Stimulated activated CD4-positive, alpha-beta T cell treated with anti-CD3 and anti-CD28 coated beads, Interleukin-12 subunit alpha, Interleukin-12 subunit beta, amount 100 ng/mL, for 4 hours (primary cell): ENCODE measurements at regions not wholly inside any gene's neighbourhood (a gene's known extent, or its start where the extent isn't known, plus 50 kb on each side); places are given as distances from the start of the nearest gene placed in this dataset.
A peak's percentile ranks its signal among the peaks of the same experiment; 100 is the strongest.
"Not testable (repeated sequence)": the region's sequence is repeated elsewhere in the genome, so short reads cannot be mapped to it uniquely, and the experiment has no call there.

ENCODE experiments used
- DNase-seq: peaks from one replicate; pipeline ENCODE4 v3.0.0-alpha.2; 2020

GRCh38 chr12:116687888-116688287, 50.0 kb downstream of the SPRING1 start:
- DNase-seq, result peak; percentile 29

DNA sequence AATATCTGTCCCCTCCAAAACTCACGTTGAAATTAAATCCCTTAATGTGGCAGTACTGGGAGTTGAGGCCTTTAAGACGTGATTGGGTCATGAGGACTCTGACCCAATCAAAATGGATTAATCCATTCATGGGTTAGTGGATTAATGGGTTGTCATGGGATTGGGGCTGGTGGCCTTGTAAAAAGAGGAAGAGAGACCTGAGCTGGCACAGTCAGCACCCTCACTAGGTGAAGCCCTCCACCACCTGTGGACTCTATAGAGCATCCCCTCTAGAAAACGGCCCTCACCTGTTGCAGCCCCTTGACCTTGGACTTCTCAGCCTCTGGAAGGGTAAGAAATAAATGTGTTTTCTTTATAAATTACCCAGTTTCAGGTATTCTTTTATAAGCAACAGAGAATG, 53.0 kb downstream of the SPRING1 start:
- no peak for DNase-seq

GRCh38 chr12:116677202-116677661, 60.6 kb downstream of the SPRING1 start:
- no peak for DNase-seq

GRCh38 chr12:116675339-116676107, 62.3 kb downstream of the SPRING1 start:
- DNase-seq, result no peak

DNA sequence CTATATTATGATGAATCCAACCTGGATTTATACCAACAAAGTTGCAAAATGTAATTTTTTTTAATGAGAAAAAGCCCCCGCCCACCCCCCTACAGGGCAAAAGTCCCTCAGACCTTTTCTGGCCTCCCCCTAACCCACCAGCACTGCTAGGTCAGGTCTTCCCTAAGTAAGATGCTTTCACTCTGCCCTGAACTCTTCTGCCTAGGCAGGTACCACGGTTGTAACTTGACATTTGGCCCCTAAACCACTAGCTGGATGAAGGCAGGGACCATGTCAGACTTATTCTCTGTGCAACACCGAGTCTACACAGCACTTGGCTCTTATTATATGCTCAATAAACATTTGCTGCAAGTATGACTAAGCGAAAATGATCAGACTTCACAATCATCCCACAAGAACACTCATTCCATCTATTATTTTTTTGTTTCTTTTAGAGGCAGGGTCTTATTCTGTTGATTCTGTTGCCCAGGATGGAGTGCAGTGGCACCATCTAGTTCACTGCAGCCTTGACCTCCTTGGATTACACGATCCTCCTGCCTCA, 63.2 kb downstream of the SPRING1 start:
- no peak for DNase-seq

DNA sequence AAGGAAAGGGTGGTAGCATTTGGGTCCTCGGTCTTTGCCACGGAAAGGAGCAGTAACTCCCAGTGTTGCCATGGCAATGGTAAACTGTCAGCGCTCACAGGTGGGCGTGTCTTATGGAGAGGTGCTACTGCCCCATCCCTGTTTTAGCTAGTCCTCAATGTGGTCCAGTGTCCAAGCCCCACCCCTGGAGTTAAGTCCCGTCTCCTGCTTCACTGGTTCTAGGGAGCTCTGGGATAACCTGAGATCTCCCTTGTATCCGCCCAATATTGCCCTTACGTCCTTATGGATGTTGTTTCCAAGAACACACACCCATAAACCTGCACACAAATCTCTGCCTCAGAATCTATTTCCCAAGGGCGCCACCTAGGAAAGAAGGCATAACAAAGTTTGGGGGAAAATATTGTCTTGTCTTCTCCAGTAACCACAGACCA, 64.2 kb downstream of the SPRING1 start:
- no peak for DNase-seq

DNA sequence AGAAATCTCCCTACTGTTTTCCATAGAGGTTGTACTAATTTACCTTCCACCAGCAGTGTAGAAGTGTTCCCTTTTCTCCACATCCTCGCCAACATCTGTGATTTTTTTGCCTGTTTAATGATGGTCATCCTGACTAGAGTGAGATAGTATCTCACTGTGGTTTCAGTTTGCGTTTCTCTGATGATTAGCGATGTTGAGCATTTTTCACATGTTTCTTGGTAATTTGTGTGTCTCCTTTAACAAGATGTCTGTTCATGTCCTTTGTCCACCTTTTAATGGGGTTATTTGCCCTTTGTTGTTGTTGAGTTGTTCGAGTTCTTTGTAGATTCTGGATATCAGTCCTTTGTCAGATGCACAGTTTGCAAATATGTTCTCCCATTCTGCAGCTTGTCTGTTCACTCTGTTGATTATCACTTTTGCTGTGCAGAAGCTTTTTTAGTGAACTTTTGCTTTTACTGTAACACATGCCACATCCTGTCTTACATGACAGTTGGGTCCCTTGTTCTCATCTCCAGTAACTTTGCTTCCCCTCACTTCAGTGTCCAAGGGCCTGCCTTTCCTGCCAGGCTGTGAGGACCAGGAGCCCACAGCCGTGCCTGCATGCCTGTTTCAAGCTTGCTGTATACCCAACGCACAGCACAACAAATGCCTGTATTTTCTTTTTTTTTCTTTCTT, 64.9 kb downstream of the SPRING1 start:
- DNase-seq, result no peak

GRCh38 chr12:116672010-116672409, 65.9 kb downstream of the SPRING1 start:
- DNase-seq, result no peak

DNA sequence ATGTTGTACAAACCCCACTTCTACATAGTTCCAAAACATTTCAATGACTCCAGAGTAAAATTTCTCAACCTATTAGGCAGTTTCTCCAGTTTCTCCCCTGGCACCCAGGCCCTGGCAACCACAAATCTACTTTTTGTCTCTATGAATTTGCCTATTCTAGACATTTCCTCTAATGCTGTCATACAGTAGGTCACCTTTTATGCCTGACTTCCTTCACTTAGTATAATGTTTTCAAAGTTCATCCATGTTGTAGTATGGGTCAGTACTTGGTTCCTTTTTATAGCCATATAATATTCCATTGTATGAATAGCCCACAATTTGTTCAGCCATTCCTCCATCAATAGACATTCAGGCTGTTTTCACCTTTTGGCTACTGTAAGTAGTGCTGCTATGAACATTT, 67.0 kb downstream of the SPRING1 start:
- DNase-seq, result no peak

GRCh38 chr12:116667752-116668151, 70.1 kb downstream of the SPRING1 start:
- no peak for DNase-seq

- DNase-seq, result not testable (repeated sequence)
These were observed 71.0 kb downstream of the SPRING1 start for GRCh38 chr12:116666829-116667228.

- no peak for DNase-seq
These were observed 71.6 kb downstream of the SPRING1 start for GRCh38 chr12:116666305-116666673.

GRCh38 chr12:116665666-116666304, 72.1 kb downstream of the SPRING1 start:
- no peak for DNase-seq

GRCh38 chr12:116664085-116664484, 73.8 kb downstream of the SPRING1 start:
- DNase-seq, result no peak

DNA sequence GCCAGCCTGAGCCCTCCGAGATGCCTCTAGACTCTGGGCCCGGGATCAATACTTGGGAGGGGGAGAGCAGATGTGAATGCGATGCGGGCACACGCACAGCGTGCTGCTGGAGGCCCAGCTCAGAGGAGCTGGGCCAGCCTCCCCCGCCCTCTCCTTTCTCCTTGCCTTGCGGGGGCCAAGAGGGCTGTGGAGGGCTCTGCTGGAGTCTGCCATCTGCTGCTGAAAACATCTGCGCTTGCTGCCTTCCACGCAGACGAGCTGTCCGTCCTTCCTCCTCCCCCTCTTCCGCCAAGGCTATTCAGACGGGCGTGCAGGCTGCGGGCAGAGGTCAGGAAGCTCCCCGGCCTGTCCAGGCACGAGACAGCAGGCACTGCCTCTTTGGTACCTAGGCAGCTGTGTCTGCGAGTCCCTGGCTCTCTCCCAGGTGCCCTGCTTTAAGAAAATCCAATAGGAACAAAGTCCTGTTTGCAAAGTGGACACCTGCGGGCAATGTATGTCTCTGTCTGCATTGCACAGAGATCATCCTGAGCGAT, 75.2 kb downstream of the SPRING1 start:
- DNase-seq, result no peak

DNA sequence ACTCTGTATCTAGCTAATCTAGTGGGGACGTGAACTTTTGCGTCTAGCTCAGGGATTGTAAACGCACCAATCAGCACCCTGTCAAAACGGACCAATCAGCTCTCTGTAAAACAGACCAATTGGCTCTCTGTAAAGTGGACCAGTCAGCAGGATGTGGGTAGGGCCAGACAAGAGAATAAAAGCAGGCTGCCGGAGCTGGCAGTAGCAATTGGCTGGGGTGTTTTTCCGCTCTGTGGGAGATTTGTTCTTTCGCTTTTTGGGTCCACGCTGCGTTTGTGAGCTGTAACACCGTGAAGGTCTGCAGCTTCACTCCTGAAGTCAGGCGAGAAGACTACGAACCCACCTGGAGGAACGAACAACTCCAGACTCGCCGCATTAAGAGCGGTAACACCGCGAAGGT, 76.5 kb downstream of the SPRING1 start:
- no peak for DNase-seq

GRCh38 chr12:116660740-116661139, 77.1 kb downstream of the SPRING1 start:
- DNase-seq, result not testable (repeated sequence)

DNA sequence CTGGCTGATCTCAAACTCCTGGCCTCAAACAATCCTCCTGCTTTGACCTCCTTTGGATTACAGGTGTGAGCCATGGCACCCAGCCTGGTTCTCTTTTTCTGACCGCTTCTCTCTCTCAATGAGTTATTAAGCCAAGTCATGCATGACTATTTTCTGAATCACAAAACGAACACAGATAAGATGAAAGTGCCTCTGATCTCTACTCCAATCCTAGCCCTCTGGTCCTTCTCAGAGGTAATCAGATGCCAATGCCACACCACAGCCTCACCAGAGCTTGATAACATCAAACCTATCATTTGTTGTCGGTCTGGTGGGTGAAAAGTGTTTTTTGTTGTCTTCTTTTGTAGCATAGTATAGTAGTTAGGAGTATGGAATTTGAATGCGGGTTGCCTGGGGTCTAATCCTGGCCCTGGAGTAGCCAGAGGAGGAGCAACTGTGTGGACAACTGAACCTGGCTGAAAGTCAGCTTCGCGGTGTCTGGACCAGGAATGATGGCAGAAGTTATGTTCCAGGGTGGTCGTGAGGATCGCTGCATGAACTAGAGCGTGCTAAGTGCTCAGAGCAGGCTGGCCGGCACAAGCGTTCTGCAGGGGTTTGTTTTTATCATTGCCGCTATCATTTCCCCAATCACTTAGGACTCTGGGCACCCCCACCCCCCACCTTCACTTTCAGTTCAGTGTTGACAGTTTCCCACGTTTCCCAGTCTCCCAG, 77.9 kb downstream of the SPRING1 start:
- DNase-seq, result no peak

DNA sequence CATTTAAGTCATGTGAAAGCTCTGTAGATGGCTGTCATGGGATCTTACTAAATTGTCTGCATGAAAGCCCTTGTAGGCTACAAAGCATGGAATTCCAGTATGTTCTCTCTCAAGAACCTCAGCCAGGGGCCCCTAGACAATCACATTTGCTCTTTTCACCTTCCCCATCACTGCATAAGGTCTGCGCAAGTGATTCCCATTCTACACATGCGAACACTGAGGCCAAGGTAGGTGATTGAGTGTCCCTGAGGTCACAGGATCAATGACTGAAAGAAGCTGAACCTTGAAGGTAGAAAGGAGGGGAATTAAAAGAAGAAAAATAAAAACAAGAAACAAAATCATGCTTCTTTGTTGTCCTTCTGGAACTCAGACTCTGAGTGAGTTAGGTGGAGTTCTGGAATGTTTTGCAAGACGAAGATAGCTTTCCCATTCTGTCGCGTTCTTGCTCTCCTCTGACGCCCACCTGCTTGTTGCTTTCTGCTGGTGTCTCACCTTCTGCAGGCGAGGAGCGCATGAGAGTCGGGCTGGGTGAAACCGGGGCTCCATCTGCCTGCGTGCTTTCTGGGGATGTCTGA, 79.9 kb downstream of the SPRING1 start:
- no peak for DNase-seq

- no peak for DNase-seq
These were observed 81.6 kb downstream of the SPRING1 start for GRCh38 chr12:116656306-116656705.

DNA sequence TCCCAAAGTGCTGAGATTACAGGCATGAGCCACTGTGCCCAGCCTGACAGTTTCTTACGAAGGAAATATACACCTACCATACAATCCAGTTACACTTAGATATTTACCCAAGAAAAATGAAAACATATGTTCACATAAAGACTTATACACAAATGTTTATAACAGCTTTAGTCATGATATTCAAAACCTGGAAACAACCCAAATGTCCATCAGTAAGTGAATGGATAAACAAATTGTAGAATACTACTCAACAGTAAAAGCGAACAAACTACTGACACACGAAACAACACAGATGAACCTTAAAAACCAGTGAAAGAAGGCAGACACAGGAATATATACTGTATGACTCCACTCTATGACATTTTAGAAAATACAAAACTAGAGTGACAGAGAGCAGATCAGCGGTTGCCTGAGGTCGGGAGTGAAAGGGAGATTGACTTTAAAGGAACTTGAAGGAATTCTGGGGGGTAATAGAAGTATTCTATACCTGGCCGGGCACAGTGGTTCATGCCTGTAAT, 83.6 kb downstream of the SPRING1 start:
- DNase-seq, result no peak

- DNase-seq, result no peak
These were observed 86.8 kb downstream of the SPRING1 start for GRCh38 chr12:116651089-116651488.
